H9 (cell line): ENCODE measurements at regions not wholly inside any gene's neighbourhood (a gene's known extent, or its start where the extent isn't known, plus 50 kb on each side); places are given as distances from the start of the nearest gene placed in this dataset.

Experiments
- DNase-seq: peaks from one replicate; pipeline ENCODE4 v3.0.0-alpha.2; 2017
- H2AFZ ChIP-seq: one replicate; pipeline ENCODE4 v1.6.1; 2013; ENCODE audit warnings: mild to moderate bottlenecking, low read length, control low read depth, moderate library complexity
- H2AK5ac ChIP-seq: 2 replicates; pipeline ENCODE4 v1.6.1; 2013; ENCODE audit warnings: low read length, control low read depth, mixed read lengths; ENCODE audit not compliant: insufficient read length
- H2BK120ac ChIP-seq: one replicate; pipeline ENCODE4 v1.6.1; 2013; ENCODE audit warnings: low read depth, mild to moderate bottlenecking, low read length, control low read depth, inconsistent platforms; ENCODE audit not compliant: poor library complexity, severe bottlenecking
- H2BK12ac ChIP-seq: 2 replicates; pipeline ENCODE4 v1.6.1; 2013; ENCODE audit warnings: low read length, control low read depth, mixed read lengths, low read depth; ENCODE audit not compliant: insufficient read length
- H2BK15ac ChIP-seq: 2 replicates; pipeline ENCODE4 v1.6.1; 2013; ENCODE audit warnings: low read depth, low read length, control low read depth
- H2BK20ac ChIP-seq: one replicate; pipeline ENCODE4 v1.6.1; 2013; ENCODE audit warnings: low read depth, mild to moderate bottlenecking, low read length, control low read depth, inconsistent platforms; ENCODE audit not compliant: poor library complexity, severe bottlenecking
- H2BK5ac ChIP-seq: 2 replicates; pipeline ENCODE4 v1.6.1; 2013; ENCODE audit warnings: low read length, control low read depth, mixed read lengths; ENCODE audit not compliant: insufficient read length
- H3K14ac ChIP-seq: 2 replicates; pipeline ENCODE4 v1.6.1; 2013; ENCODE audit warnings: low read length, control low read depth; ENCODE audit not compliant: insufficient read depth
- H3K18ac ChIP-seq: 2 replicates; pipeline ENCODE4 v1.6.1; 2013; ENCODE audit warnings: low read depth, mild to moderate bottlenecking, mixed read lengths, low read length, control low read depth; ENCODE audit not compliant: insufficient read length
- H3K23ac ChIP-seq: 2 replicates; pipeline ENCODE4 v1.6.1; 2013; ENCODE audit warnings: low read length, control low read depth, mixed read lengths, low read depth; ENCODE audit not compliant: insufficient read length
- H3K23me2 ChIP-seq: 2 replicates; pipeline ENCODE4 v1.6.1; 2013; ENCODE audit warnings: low read depth, mild to moderate bottlenecking, mixed read lengths, low read length, control low read depth; ENCODE audit not compliant: insufficient read length, poor library complexity, severe bottlenecking
- H3K27ac ChIP-seq: 2 replicates; pipeline ENCODE4 v1.5.1; 2013; ENCODE audit warnings: low read length, control low read depth, mixed read lengths, low read depth; ENCODE audit not compliant: insufficient read length
- H3K27me3 ChIP-seq: 2 replicates; pipeline ENCODE4 v1.6.1; 2013; ENCODE audit warnings: low read length, control low read depth, inconsistent platforms; ENCODE audit not compliant: insufficient read depth
- H3K4ac ChIP-seq: 2 replicates; pipeline ENCODE4 v1.6.1; 2013; ENCODE audit warnings: low read depth, mild to moderate bottlenecking, control low read depth, inconsistent platforms, low read length, moderate library complexity
- H3K4me1 ChIP-seq: 2 replicates; pipeline ENCODE4 v1.6.1; 2013; ENCODE audit warnings: low read length, control low read depth, inconsistent platforms; ENCODE audit not compliant: insufficient read depth
- H3K4me2 ChIP-seq: 2 replicates; pipeline ENCODE4 v1.6.1; 2013; ENCODE audit warnings: low read length, control low read depth, mixed read lengths; ENCODE audit not compliant: insufficient read length, insufficient read depth
- H3K56ac ChIP-seq: 2 replicates; pipeline ENCODE4 v1.6.1; 2013; ENCODE audit warnings: low read depth, mild to moderate bottlenecking, mixed read lengths, low read length, control low read depth; ENCODE audit not compliant: insufficient read length
- H3K79me1 ChIP-seq: 2 replicates; pipeline ENCODE4 v1.6.1; 2013; ENCODE audit warnings: low read depth, mild to moderate bottlenecking, moderate library complexity, low read length, control low read depth, inconsistent platforms; ENCODE audit not compliant: insufficient read depth, poor library complexity, severe bottlenecking
- H3K79me2 ChIP-seq: 2 replicates; pipeline ENCODE4 v1.6.1; 2013; ENCODE audit warnings: low read length, control low read depth, inconsistent platforms; ENCODE audit not compliant: insufficient read depth
- H3K9ac ChIP-seq: 2 replicates; pipeline ENCODE4 v1.6.1; 2013; ENCODE audit warnings: low read length, control low read depth, mixed read lengths; ENCODE audit not compliant: insufficient read length; ENCODE audit errors: extremely low read depth
- H3K9me3 ChIP-seq: one replicate; pipeline ENCODE4 v1.6.1; 2013; ENCODE audit warnings: low read depth, low read length, inconsistent platforms; ENCODE audit not compliant: control insufficient read depth
- H3T11ph ChIP-seq: one replicate; pipeline ENCODE4 v1.6.1; 2013; ENCODE audit warnings: mild to moderate bottlenecking, low read length, control low read depth, inconsistent platforms
- H4K20me1 ChIP-seq: one replicate; pipeline ENCODE4 v1.6.1; 2013; ENCODE audit not compliant: control insufficient read depth, insufficient read length, insufficient read depth
- H4K5ac ChIP-seq: 2 replicates; pipeline ENCODE4 v1.6.1; 2013; ENCODE audit warnings: low read depth, mild to moderate bottlenecking, mixed read lengths, low read length, control low read depth; ENCODE audit not compliant: insufficient read length
- H4K8ac ChIP-seq: replicated peaks from 2 replicates; pipeline ENCODE4 v1.6.1; 2013; ENCODE audit warnings: low read length, control low read depth, mixed read lengths, low read depth; ENCODE audit not compliant: insufficient read length
- H4K91ac ChIP-seq: 2 replicates; pipeline ENCODE4 v1.6.1; 2013; ENCODE audit warnings: low read depth, mild to moderate bottlenecking, moderate library complexity, mixed read lengths, low read length, control low read depth; ENCODE audit not compliant: insufficient read length
- H3K27ac Mint-ChIP-seq, 3 experiments: 2 replicates in 2 of 3; 3 replicates in 1 of 3; pipeline ENCODE4 v1.8.0; 2020 to 2021; ENCODE audit warnings: mixed read lengths in 3 of 3, mild to moderate bottlenecking in 1 of 3, moderate library complexity in 1 of 3
- H3K27me3 Mint-ChIP-seq: 2 replicates; pipeline ENCODE4 v1.8.0; 2021; ENCODE audit warnings: low read depth, mild to moderate bottlenecking, moderate library complexity, mixed read lengths
- H3K36me3 Mint-ChIP-seq, 3 experiments: 2 replicates in 2 of 3; 3 replicates in 1 of 3; pipeline ENCODE4 v1.8.0; 2020 to 2021; ENCODE audit warnings: low read depth in 3 of 3, mixed read lengths in 3 of 3; ENCODE audit not compliant: insufficient read depth in 1 of 3
- H3K4me1 Mint-ChIP-seq, 2 experiments: 2 replicates each; pipeline ENCODE4 v1.8.0; 2020; ENCODE audit warnings: mixed read lengths in 2 of 2
- H3K4me3 Mint-ChIP-seq, 2 experiments: 2 replicates in 1 of 2; 3 replicates in 1 of 2; pipeline ENCODE4 v1.8.0; 2020 to 2021; ENCODE audit warnings: mild to moderate bottlenecking in 2 of 2, mixed read lengths in 2 of 2, moderate library complexity in 1 of 2
- H3K9me3 Mint-ChIP-seq, 2 experiments: 2 replicates in 1 of 2; 3 replicates in 1 of 2; pipeline ENCODE4 v1.8.0; 2020; ENCODE audit warnings: mild to moderate bottlenecking in 2 of 2, mixed read lengths in 2 of 2, moderate library complexity in 1 of 2
- TF ChIP-seq, protein P1 (sequence below): fragments of 200-600 bp; sonication (generic); conservative IDR thresholded peaks from 3 replicates; pipeline ENCODE4 v1.8.0; 2021; ENCODE audit warnings: antibody characterized with exemption, mild to moderate bottlenecking

DNA sequence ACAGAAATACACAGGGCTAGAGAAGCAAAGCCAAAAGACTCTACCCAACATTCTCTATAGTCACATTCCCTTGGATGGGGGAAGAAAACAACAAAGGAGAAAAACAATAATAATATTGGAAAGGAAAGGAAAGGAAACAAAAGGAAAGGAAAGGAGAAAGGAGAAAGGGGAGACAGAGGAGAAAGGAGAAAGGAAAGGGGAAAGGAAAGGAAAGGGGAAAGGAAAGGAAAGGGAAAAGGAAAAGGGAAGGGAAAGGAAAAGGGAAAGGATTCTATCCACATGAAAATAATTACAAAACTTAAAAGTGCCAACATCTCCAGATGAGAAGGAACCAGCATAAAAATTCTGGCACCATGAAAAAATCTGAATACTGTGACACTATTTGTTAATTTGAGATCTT is 54.1 kb upstream of the MNS1 start:
- no peaks in the 10 kb centered on the region for H3K79me2 ChIP-seq
- no peak overlapping the region for H3K14ac ChIP-seq
- H3K4ac ChIP-seq: no peak overlapping the region
- H2BK20ac ChIP-seq: no peak overlapping the region
- no peak overlapping the region for H3K18ac ChIP-seq
- H4K8ac ChIP-seq: no peak overlapping the region
- H2AFZ ChIP-seq: no peak overlapping the region
- no peak overlapping the region for H2BK5ac ChIP-seq
- H3K23ac ChIP-seq: no peak overlapping the region
- TF ChIP-seq, protein P1, sequence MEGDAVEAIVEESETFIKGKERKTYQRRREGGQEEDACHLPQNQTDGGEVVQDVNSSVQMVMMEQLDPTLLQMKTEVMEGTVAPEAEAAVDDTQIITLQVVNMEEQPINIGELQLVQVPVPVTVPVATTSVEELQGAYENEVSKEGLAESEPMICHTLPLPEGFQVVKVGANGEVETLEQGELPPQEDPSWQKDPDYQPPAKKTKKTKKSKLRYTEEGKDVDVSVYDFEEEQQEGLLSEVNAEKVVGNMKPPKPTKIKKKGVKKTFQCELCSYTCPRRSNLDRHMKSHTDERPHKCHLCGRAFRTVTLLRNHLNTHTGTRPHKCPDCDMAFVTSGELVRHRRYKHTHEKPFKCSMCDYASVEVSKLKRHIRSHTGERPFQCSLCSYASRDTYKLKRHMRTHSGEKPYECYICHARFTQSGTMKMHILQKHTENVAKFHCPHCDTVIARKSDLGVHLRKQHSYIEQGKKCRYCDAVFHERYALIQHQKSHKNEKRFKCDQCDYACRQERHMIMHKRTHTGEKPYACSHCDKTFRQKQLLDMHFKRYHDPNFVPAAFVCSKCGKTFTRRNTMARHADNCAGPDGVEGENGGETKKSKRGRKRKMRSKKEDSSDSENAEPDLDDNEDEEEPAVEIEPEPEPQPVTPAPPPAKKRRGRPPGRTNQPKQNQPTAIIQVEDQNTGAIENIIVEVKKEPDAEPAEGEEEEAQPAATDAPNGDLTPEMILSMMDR: no peak
- Mint-ChIP-seq H3K36me3 (peaks cover 11 to 50% (median 38%) of the 10 kb centered on the region in 3 experiments), H3K4me3 (no peak overlapping the region), H3K27me3 (no peaks in the 10 kb centered on the region), H3K27ac (no peak overlapping the region), H3K9me3 (peaks cover 45 to 60% of the 10 kb centered on the region in 2 experiments), H3K4me1 (peaks cover 4 to 12% of the 10 kb centered on the region in 2 experiments; a peak in 2 of 4 replicates)
- no peak overlapping the region for H2AK5ac ChIP-seq
- no peak overlapping the region for H3K4me2 ChIP-seq
- no peak overlapping the region for H3K9ac ChIP-seq
- no peak overlapping the region for H2BK15ac ChIP-seq
- no peaks in the 10 kb centered on the region for H4K20me1 ChIP-seq
- H4K5ac ChIP-seq: no peak overlapping the region
- H3T11ph ChIP-seq: no peak overlapping the region
- no peak overlapping the region for H4K91ac ChIP-seq
- no peak overlapping the region for H3K56ac ChIP-seq
- H3K4me1 ChIP-seq: no peaks in the 10 kb centered on the region
- H3K79me1 ChIP-seq: no peaks in the 10 kb centered on the region
- DNase-seq: no peak
- no peak overlapping the region for H2BK12ac ChIP-seq
- H3K27me3 ChIP-seq: no peaks in the 10 kb centered on the region
- no peak overlapping the region for H2BK120ac ChIP-seq
- no peaks in the 10 kb centered on the region for H3K9me3 ChIP-seq
- no peaks in the 10 kb centered on the region for H3K23me2 ChIP-seq
- no peak overlapping the region for H3K27ac ChIP-seq
